GM18870 (cell line): ENCODE measurements at regions not wholly inside any gene's neighbourhood (a gene's known extent, or its start where the extent isn't known, plus 50 kb on each side); places are given as distances from the start of the nearest gene placed in this dataset.

Experiments
- ATAC-seq: cut with Tn5 transposase; IDR thresholded peaks from one replicate; pipeline ENCODE4 v1.9.1; 2021; ENCODE audit warnings: moderate library complexity; ENCODE audit not compliant: unreplicated experiment

DNA sequence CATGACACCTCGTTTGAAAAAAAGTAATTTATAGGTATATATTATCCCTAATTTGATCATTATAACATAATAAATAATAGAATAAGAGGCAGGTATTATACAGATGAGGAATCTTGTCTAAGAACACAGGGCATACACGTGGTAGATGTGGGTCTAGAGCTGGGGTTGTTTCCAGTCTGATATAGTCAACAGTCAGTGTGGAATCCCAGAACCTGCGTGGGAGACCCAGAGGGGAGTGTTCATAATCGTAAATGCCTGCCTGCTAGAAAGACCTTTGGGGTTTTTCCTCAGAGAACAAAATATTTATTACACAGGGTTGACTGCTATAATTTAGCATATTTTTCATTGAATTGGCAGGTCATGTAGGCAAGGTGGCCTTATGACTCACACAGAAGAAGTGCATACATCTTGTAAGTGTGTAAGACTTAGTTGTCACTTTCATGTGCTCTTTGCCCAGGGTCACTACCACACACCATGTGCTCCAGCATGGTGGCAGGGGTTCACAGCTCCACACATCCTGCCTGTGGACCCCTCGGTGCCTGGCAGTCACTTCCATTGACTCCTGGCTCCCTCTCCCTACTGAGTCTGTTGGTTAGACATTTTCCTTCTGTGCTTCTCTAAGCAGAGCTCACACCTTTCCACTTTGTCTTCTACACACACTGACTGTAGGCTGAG, 94.9 kb upstream of the IKZF1 start:
- no peak for ATAC-seq

DNA sequence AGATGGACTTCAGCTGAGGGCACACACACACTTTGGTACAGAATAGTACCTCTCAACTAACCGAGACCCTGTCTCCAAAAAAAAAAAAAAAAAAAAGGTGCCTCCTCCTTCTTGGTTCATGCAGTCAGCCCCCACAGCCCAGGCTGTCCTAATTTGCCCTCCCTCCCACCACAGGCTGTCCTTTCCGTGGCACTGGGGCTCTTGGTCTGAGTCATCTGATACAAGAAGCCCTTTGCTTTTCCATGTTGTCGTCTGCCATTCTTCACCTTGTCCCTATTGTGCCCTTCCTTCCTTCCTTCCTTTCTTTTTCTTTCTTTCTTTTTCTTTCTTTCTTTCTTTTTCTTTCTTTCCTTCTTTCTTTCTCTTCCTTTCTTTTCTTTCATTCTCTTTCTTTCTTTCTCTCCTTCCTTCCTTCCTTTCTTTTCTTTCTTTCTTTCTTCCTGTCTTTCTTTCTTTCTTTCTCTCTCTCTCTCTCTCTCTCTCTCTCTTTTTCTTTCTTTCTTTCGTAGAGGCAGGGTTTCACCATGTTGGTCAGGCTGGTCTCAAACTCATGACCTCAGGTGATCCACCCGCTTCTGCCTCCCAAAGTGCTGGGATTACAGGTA, 96.0 kb upstream of the IKZF1 start:
- no peak for ATAC-seq

- no peak for ATAC-seq
These were observed 96.7 kb upstream of the IKZF1 start for GRCh38 chr7:50207686-50208255.

DNA sequence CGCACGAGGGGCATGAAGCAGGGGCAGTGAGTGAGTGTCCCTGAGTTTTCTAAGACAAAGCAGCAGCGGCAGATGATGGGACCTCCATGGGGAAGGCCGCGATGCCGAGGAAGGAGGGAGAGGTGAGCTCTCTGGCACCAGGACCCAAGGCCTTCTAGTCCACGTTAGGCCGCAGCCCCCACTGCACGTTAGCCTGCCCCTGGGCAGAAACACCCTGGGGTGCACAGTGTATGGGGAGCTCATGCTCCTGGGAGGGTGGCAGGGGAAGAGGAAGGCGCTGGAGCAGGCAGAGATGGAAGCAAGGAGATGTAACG, 97.3 kb upstream of the IKZF1 start:
- no peak for ATAC-seq

- no peak for ATAC-seq
These were observed 97.9 kb upstream of the IKZF1 start for GRCh38 chr7:50206453-50207250.

- ATAC-seq = no peak
These were observed 99.5 kb upstream of the IKZF1 start for GRCh38 chr7:50205011-50205410.

- no peak for ATAC-seq
These were observed 99.9 kb upstream of the IKZF1 start for GRCh38 chr7:50204581-50204980.

GRCh38 chr7:50203521-50203920, 101.0 kb upstream of the IKZF1 start:
- ATAC-seq = no peak

- no peak for ATAC-seq
These were observed 102.4 kb upstream of the IKZF1 start for GRCh38 chr7:50202052-50202555.

- ATAC-seq = no peak
These were observed 104.7 kb upstream of the IKZF1 start for GRCh38 chr7:50199824-50200223.

DNA sequence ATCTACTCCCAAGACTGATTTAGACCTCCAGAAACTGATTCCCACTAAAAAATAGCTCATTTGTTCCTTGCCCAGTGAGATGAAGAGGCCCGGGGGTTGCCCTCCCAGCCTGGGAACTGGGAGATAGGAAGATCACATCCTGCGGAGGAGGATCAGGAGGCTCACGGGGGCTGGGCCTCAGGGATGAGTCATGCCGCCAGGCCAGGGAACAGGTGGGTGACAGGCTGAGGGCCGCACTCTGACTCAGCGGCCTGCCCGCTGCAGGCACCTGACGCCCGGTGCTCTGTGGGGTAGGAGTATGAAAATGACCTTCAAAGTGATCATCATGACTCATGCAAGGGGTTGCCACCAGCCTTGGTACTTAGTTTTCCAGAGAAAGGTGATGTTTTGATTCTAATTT, 104.5 kb upstream of the ZPBP start:
- ATAC-seq = peak; percentile 86

- no peak for ATAC-seq
These were observed 103.7 kb upstream of the ZPBP start for GRCh38 chr7:50196719-50197118.

DNA sequence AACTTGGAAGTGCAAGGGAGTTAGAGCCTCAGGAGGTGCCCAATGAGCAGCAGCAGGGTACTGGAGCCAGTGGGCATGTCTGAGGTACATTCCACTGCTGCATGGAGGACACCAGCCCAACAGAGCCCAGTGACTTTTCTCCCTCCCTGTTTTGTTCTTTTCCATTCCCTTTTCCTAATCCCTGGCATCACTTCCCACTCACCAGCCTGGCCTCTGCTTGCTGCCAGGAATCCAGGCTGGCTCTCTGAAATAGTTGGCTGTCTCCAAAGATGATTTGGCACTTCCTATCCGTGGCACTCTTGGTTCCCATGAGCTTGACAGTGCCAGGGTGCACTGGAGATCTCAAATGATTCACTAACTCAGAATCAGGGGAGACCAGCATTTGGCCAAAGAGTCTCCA, 97.7 kb upstream of the ZPBP start:
- ATAC-seq = no peak

DNA sequence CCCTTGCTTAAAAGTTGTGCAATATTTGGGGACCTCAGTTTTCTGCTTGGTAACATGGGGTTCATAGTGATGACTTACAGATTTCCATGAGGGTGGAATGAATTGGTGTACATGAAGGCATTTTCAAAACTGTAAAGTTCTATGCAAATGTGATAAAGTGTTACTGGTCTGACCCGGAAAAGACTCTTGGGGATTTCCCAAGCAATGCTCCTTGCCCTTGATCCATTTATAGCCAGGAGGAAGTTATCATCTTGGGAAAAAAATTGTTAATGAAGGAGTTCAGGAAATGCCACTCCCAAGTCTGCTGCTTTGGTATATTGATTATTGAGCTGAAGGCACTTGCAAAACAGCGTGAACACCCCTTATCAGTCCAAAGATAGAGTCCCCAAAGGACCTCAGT, 96.3 kb upstream of the ZPBP start:
- ATAC-seq = no peak

DNA sequence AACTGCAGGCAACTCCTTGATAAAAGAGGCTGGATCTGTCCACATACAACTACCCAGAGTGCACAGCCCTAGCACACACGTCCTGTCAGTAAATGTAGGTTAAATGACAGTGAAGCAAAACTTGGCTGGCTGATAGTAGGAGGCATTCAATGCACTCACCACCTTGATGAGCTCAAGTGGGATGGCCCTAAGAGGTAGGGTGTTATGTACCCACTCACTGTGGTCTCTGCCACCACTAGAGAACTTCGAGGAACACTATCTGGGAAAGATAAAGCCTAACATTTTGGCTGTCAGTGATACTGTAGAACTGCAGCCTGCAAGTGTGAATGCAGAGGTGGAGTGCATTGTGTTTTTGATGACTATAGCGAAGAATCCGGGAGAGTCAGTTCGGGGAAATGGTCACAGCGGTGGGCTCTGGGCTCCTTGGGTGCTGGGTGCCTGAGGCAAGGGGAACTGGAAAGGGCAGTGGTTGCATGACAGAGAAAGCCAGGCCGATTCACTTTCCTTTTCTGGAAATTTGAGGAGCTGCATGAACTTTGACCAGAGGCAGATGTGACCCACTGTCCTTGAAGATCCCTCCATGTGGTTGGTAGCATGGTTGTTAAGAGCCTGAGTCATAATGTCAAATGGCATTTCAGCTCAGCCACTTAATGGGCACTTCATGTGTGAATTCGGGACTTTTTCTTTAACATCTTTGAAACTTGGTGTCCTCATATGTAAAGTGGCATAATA, 93.1 kb upstream of the ZPBP start:
- ATAC-seq = no peak

DNA sequence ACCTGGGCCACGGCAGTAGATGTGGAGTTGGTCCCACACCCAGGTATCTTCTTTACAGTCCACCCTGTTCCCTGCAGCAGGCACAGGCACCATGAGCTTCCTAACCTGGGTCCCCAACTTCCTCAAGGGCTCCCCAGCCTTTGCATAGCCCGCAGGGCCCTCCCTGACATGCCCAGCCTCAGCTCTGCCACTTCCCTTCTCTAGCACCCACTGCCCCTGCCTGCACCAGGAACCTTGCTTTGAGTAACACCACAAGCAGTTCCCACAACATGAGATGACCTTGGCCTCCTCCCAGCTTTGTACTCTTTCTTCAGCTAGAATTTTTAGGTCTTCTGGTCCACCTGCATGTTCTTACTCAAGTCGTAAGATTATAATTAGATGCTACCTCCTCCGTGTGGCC, 92.2 kb upstream of the ZPBP start:
- no peak for ATAC-seq

DNA sequence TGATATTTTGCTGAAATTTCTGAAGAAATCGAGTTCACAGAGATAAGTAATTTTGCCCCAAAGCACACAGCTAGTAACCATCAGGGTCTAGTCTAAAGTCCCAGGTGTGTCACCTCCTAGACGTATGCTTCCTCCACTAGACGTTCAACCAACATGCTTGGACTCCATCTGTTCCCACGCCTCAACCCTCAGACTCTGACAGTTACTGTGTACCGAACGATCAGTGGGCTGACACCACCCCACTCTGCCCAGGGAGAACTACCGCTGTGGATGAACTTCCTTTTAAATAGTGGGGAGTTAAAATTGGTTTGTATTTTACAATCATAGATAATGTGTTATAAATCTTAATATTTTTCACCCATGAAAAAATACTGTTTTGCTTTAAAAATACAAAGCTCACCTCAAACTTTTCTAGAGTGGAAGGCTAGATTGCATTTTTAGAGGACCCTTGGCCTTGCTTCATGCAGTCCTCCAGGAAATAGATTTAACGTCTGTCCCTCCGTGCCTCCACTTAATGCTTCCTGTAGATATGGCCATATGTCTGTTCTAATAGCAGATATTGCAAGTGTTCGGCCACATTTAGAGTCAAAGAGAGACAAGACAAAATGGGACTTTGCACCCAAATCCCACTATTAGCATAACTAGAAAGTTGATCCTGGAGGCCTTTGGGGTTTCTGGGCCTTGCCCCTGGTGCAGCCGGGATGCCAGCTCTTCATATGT, 91.4 kb upstream of the ZPBP start:
- ATAC-seq = no peak

GRCh38 chr7:50182759-50183158, 89.7 kb upstream of the ZPBP start:
- ATAC-seq = no peak

DNA sequence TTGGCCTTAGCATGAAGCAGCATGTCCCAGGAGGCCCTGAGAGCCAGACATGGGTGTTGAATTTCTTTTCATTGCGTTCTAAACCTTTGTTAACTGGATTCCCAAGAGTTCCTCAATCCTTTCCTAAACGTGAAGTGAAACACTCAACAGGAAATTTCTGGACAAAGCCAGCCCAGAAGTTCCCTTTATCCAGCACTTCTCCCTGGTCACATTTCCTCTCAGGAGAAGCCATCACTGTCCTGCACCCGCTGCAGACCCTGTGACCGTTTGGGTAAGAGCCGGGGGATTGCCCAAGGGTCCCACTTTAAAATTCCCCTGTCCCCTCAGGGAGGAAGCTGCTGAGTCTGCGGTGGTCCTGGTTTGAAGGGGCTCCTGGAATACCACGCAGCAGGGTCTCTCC, 88.0 kb upstream of the ZPBP start:
- ATAC-seq = no peak

GRCh38 chr7:50178166-50178565, 85.1 kb upstream of the ZPBP start:
- ATAC-seq = no peak

DNA sequence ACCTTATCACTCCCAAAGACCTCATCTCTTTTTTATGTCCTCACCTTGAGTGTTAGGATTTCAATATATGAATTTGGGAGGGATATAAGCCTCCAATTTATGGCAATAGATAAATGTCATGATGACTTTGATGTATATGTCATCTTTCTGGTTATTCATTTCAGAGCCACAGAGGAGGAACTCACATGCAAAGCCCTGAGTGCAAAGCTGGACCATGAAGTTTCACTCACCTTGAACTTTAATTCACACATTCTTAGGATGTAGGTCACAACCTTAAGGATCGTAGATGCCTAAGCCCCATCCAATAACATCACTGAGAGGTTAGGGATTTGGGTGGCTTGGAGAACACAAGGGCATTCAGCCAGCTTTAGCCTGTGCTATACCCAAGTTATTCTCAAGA, 81.9 kb upstream of the ZPBP start:
- no peak for ATAC-seq
